Lower leg skin (tissue), 3 donors: ENCODE measurements at regions not wholly inside any gene's neighbourhood (a gene's known extent, or its start where the extent isn't known, plus 50 kb on each side); places are given as distances from the start of the nearest gene placed in this dataset.

Experiments
- CTCF ChIP-seq, 3 donors: fragments of 450-650 bp; IDR thresholded peaks; one replicate each; pipeline ENCODE4 v1.5.1; 2016; ENCODE audit warnings: antibody characterized with exemption in 3 of 3, mild to moderate bottlenecking in 3 of 3, moderate library complexity in 2 of 3
- POLR2A ChIP-seq, 2 donors: fragments of 450-650 bp; IDR thresholded peaks; one replicate each; pipeline ENCODE4 v1.6.1; 2016 to 2017; ENCODE audit warnings: antibody characterized with exemption in 2 of 2, mild to moderate bottlenecking in 1 of 2, moderate library complexity in 1 of 2

DNA sequence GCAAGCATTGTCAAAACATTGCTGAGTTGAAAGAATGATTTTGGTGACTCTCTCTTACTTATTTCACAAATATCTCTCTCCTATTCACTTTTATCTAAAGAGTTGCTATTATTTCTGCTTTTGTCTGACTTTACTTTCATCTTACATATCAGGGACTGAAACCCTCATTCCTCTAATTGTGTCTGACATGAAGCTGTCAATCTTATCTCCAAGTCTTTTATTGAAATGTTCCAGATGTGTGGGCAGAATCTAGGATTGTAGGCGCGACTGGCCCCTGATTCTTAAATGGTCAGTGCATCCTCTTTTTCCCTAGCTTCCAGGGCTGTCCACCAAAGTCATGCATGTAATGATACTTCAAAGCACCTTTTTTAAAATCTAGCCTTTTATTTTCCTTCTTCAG lies 174.6 kb downstream of the NDFIP2 start:
- no peak for TF ChIP-seq CTCF (IDR thresholded peaks at IDR 0.05)
- TF ChIP-seq POLR2A (IDR thresholded peaks at IDR 0.05) = no peak
